ENCODE measurements at regions not wholly inside any gene's neighbourhood (a gene's known extent, or its start where the extent isn't known, plus 50 kb on each side); places are given as distances from the start of the nearest gene placed in this dataset.

- no peaks in the 10 kb centered on the region for H3K4me1 ChIP-seq
- H3K27ac ChIP-seq = no peak overlapping the region
- no peak for TF ChIP-seq CTCF (IDR thresholded peaks at IDR 0.05)
- intact Hi-C loops (cut with DNase I) = no loop called here
- no peak overlapping the region for H3K4me3 ChIP-seq
- H3K27me3 ChIP-seq (ENCODE audit: insufficient read depth in 3 of 3, low read length in 2 of 3) = peaks cover 0 to 3% (median 0%) of the 10 kb centered on the region in 3 donors
- 31 to 34% (median 31%) methylated on average over 16 of the region's 16 CpGs for WGBS, 3 donors
- H3K9me3 ChIP-seq = peaks cover 6% of the 10 kb centered on the region
- ATAC-seq (peak in 2 of 4 donors; percentile 49 to 54), DNase-seq (peak; percentile 12 to 52)
- no peaks in the 10 kb centered on the region for H3K36me3 ChIP-seq (ENCODE audit: insufficient read depth in 1 of 2, low read depth in 1 of 2)
Observed at GRCh38 chr16:51392521-51393187, 241.6 kb upstream of the SALL1 start.

GRCh38 chr16:51391798-51392511, 240.9 kb upstream of the SALL1 start:
- DNase-seq (no peak), ATAC-seq (no peak)
- WGBS, 3 donors = 28 to 34% (median 30%) methylated on average over 19 of the region's 19 CpGs
- Histone ChIP-seq H3K4me1 (no peaks in the 10 kb centered on the region), H3K36me3 (ENCODE audit: insufficient read depth in 1 of 2, low read depth in 1 of 2) (no peaks in the 10 kb centered on the region), H3K27me3 (ENCODE audit: insufficient read depth in 3 of 3, low read length in 2 of 3) (peaks cover 0 to 3% (median 0%) of the 10 kb centered on the region in 3 donors), H3K4me3 (no peak overlapping the region), H3K9me3 (peaks cover 6% of the 10 kb centered on the region), H3K27ac (no peak overlapping the region)
- TF ChIP-seq CTCF (IDR thresholded peaks at IDR 0.05) = no peak
- intact Hi-C loops (cut with DNase I) = no loop called here

GRCh38 chr16:51390877-51391276, 239.8 kb upstream of the SALL1 start:
- no peak for ATAC-seq
- Histone ChIP-seq H3K27me3 (ENCODE audit: insufficient read depth in 3 of 3, low read length in 2 of 3) (peaks cover 0 to 3% (median 0%) of the 10 kb centered on the region in 3 donors), H3K36me3 (ENCODE audit: insufficient read depth in 1 of 2, low read depth in 1 of 2) (no peaks in the 10 kb centered on the region), H3K27ac (no peak overlapping the region), H3K4me3 (no peak overlapping the region), H3K9me3 (peaks cover 6% of the 10 kb centered on the region), H3K4me1 (no peaks in the 10 kb centered on the region)
- no peak for TF ChIP-seq CTCF (IDR thresholded peaks at IDR 0.05)
- intact Hi-C loops (cut with DNase I) = no loop called here
- 39 to 53% (median 44%) methylated on average over 3 of the region's 3 CpGs for WGBS, 3 donors
- no peak for DNase-seq

GRCh38 chr16:51389881-51390280, 238.8 kb upstream of the SALL1 start:
- Histone ChIP-seq H3K27me3 (ENCODE audit: insufficient read depth in 3 of 3, low read length in 2 of 3) (peaks cover 0 to 3% (median 0%) of the 10 kb centered on the region in 3 donors), H3K4me3 (no peak overlapping the region), H3K27ac (no peak overlapping the region), H3K9me3 (peaks cover 6% of the 10 kb centered on the region), H3K36me3 (ENCODE audit: insufficient read depth in 1 of 2, low read depth in 1 of 2) (no peaks in the 10 kb centered on the region), H3K4me1 (no peaks in the 10 kb centered on the region)
- WGBS, 3 donors = 28 to 41% (median 32%) methylated on average over 1 of the region's 1 CpG
- no peak for TF ChIP-seq CTCF (IDR thresholded peaks at IDR 0.05)
- intact Hi-C loops (cut with DNase I) = no loop called here
- DNase-seq (no peak), ATAC-seq (no peak)

Data from psoas muscle (tissue), 7 donors.